D721Med (cell line): ENCODE measurements at regions not wholly inside any gene's neighbourhood (a gene's known extent, or its start where the extent isn't known, plus 50 kb on each side); places are given as distances from the start of the nearest gene placed in this dataset.

Experiments used
- DNase-seq: peaks from one replicate; pipeline ENCODE4 v3.0.0; 2011; ENCODE audit warnings: low spot score; ENCODE audit not compliant: insufficient read length
- FAIRE-seq: peaks from 2 replicates; lab custom pipeline; 2011; peaks lifted over from hg19 to GRCh38; lab: Jason Lieb, UNC
- CTCF ChIP-seq: IDR thresholded peaks from 2 replicates; pipeline ENCODE4 v1.5.1; 2012; ENCODE audit warnings: mild to moderate bottlenecking, control low read depth; ENCODE audit not compliant: insufficient read depth; ENCODE audit errors: missing control alignments

GRCh38 chr1:222243902-222244301 is 304.0 kb downstream of the HHIPL2 start:
- no peak for TF ChIP-seq CTCF

GRCh38 chr1:222242492-222242891 is 305.4 kb downstream of the HHIPL2 start:
- no peak for TF ChIP-seq CTCF
- FAIRE-seq (peak; percentile 60), DNase-seq (no peak)

More at GRCh38 chr1:222243902-222244301, 304.0 kb downstream of the HHIPL2 start:
- no peak for DNase-seq
- no peak for FAIRE-seq

GRCh38 chr1:222241410-222241809 is 306.5 kb downstream of the HHIPL2 start:
- no peak for FAIRE-seq
- no peak for TF ChIP-seq CTCF
- no peak for DNase-seq

- TF ChIP-seq CTCF, result no peak
- FAIRE-seq (no peak), DNase-seq (no peak)
These were observed 307.2 kb downstream of the HHIPL2 start for GRCh38 chr1:222240536-222241181.

GRCh38 chr1:222239130-222239529 is 308.8 kb downstream of the HHIPL2 start:
- DNase-seq, result no peak
- no peak for FAIRE-seq
- no peak for TF ChIP-seq CTCF

- DNase-seq (no peak), FAIRE-seq (no peak)
- no peak for TF ChIP-seq CTCF
These were observed 313.6 kb downstream of the HHIPL2 start for GRCh38 chr1:222234351-222234750.

GRCh38 chr1:222233444-222234158 is 314.3 kb downstream of the HHIPL2 start:
- TF ChIP-seq CTCF, result no peak
- DNase-seq, result no peak
- no peak for FAIRE-seq
